LNCAP (cell line): ENCODE measurements at regions not wholly inside any gene's neighbourhood (a gene's known extent, or its start where the extent isn't known, plus 50 kb on each side); places are given as distances from the start of the nearest gene placed in this dataset.

Experiments
- TF ChIP-seq, protein P1 (sequence below): fragments of 450-650 bp; IDR thresholded peaks from 2 replicates; pipeline ENCODE4 v1.5.1; 2017; ENCODE audit warnings: mild to moderate bottlenecking

DNA sequence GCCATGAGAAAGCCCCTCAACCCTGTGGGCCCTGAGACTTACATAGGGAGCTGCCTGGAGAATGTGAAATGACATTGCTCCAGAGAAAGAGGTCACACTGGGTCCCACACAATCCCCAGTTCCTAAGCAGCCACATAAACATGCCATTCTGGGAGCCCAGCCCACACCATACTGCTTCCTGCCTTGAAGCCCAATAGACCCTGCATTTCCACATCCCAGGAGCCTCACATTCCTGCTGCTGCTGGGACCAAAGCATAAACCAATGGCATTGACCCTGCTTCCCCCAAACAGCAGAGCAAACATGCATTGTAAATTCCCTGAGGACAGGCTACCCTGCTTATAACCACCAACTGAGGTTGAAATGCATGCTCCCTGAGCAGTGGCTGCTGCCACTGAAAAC is 1117.6 kb upstream of the SLC39A10 start:
- TF ChIP-seq, protein P1, sequence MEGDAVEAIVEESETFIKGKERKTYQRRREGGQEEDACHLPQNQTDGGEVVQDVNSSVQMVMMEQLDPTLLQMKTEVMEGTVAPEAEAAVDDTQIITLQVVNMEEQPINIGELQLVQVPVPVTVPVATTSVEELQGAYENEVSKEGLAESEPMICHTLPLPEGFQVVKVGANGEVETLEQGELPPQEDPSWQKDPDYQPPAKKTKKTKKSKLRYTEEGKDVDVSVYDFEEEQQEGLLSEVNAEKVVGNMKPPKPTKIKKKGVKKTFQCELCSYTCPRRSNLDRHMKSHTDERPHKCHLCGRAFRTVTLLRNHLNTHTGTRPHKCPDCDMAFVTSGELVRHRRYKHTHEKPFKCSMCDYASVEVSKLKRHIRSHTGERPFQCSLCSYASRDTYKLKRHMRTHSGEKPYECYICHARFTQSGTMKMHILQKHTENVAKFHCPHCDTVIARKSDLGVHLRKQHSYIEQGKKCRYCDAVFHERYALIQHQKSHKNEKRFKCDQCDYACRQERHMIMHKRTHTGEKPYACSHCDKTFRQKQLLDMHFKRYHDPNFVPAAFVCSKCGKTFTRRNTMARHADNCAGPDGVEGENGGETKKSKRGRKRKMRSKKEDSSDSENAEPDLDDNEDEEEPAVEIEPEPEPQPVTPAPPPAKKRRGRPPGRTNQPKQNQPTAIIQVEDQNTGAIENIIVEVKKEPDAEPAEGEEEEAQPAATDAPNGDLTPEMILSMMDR, result no peak

DNA sequence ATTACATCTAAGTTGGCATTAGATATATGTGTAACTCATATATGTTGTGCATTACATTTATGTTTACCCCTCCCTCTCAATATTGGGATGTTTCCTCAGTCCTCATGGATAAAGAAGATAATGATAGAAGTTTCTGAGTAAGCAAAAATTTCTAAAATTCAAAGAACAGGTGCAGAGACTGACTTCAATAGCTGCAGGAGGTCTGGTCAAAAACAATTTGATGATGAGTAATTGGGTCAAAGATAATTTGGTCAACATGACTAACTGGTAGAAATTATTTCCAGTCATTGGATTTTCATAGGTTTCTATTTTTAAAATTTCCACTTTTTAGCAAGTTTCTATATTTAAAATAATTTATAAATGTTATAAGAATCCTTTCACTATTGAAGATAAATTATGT is 1130.9 kb upstream of the SLC39A10 start:
- TF ChIP-seq, protein P1, result no peak

DNA sequence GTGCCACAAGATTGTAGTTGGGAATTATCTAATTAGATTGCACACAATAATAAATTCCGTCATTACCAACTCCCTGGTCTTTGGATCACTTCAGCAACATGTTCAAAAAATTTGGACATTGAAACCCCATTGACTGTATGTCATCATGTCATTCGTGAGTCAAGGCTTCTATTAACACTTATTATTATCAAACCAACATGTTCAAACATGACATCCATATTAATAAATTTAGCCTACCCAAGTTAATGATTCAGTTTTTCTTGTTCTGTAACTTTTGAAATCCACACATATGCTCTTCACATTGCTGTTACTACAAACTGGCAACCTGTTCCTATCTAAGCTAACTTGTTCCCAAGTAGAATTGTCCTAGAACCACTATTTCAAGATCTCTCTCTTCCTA is 1142.7 kb upstream of the SLC39A10 start:
- TF ChIP-seq, protein P1, result no peak

DNA sequence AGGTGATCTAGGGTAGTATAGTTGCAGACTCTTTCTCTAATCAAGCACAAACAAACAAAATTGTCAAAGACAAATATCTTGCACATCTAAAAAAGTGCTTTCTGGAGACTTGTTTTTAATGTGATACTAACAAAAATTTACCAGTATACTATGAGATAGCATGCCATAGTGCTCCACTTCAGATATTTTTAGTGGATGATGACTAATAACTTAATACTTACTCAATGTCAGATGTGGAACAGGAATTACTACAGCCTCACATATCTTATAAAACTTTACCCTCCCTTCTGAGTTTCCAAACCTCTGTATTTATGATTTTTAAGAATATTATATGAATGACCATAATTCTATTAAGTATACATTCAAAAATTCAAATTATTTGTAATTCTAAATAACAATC is 1162.0 kb upstream of the SLC39A10 start:
- TF ChIP-seq, protein P1, result no peak

DNA sequence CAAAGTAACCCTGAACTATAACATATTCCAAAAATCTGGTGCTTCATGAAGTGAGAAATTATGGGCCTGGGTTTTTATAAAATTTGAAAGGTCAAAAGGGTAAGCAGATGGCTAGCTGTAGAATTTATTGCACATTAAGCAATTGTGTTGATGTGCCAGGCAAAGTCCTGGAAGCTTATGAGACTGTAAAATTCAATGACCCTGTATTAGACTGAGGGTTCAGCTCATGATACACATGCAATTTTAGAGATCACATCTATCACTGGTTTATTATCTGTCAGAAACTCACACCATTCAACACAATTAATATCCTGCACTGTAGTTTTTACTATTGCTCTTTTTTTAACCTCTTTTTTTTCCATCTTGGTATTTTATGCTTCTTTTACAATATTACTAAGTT is 1162.6 kb upstream of the SLC39A10 start:
- TF ChIP-seq, protein P1, result no peak

- TF ChIP-seq, protein P1, result no peak
Observed at GRCh38 chr2:194491409-194492115, 1165.5 kb upstream of the SLC39A10 start.

DNA sequence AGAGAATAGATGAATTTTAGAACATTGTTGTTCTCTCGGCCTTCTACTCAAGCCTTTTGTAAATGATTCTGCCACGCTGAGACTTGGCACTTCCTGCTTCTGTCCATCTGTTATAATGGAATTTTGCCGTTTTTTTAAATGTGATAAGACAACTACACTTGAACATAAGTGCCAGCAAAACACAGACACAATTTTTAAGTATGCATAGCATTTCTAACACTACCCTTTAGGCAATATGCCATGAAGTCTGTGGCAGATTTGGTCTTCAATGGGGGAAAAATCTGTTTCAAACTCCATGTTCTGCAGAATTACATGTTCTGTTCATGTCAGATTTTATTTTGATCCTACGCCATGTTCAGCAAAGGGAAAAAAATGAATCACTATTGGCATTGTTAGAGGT is 1170.7 kb upstream of the SLC39A10 start:
- TF ChIP-seq, protein P1, result no peak

- TF ChIP-seq, protein P1, result no peak
Observed at GRCh38 chr2:194483041-194483440, 1174.0 kb upstream of the SLC39A10 start.
